ENCODE measurements at regions not wholly inside any gene's neighbourhood (a gene's known extent, or its start where the extent isn't known, plus 50 kb on each side); places are given as distances from the start of the nearest gene placed in this dataset.
"Not testable (repeated sequence)": the region's sequence is repeated elsewhere in the genome, so short reads cannot be mapped to it uniquely, and the experiment has no call there.

GRCh38 chr13:78540058-78540457 lies 63.3 kb downstream of the POU4F1 start:
- no peak for DNase-seq (ENCODE audit: low spot score)

- DNase-seq (ENCODE audit: low spot score): not testable (repeated sequence)
These were observed 77.3 kb downstream of the POU4F1 start for GRCh38 chr13:78526044-78526443.

DNA sequence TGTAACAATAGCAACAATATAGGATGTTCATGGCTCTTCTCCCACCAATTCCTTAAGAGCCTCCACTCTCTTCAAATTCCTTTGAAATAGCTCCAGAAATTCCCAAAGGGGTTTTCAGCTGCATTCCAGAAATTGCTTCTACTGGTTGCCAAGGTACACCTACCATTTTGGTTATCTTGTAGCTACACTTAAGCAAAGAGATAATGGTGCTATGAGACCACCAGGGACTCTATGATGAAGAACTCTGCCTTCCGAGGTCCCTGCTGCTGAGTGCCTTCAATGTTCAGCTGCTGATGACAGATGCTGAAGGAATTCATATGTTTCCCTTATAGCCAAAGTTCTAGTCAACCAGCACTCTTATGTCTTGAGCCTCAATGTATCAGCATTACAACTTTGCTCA lies 78.4 kb downstream of the POU4F1 start:
- no peak for DNase-seq (ENCODE audit: low spot score)

DNA sequence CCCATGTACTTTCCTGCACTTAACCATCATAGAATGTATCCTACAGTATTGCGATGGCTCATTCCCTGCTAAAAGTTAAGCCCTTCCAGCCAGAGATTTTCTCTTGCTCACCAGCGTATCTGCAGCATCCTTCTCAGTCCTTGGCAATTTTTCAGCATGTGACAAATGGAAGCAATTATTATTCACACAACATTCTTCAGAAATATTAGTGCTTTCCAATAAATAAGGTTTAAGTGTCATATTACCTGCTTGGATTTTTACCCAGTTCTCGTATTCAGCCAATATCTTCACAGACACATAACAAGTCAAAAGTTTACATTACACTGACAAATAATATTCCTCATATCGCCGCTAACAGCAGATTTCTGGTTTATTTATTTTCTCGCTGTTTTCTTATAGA lies 82.3 kb downstream of the POU4F1 start:
- DNase-seq (ENCODE audit: low spot score): no peak

DNA sequence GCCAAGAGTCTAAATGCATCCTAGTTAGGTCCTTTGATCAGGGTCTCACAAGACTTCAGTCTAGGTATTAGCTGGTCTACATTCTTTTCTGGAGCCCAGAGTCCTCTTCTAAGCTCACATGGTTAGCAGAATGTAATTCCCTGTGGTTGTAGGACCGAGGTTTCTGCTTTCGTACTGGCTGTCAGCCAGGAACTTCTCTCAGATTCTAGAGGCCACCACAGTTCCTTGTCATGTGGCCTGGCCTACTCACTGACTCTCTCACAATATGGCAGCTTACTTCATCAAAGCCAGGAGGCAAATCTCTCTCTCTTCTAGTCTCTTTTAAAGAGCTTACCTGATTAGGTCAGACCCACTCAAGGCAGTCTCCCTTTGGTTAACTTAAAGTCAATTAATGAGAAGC lies 82.9 kb downstream of the POU4F1 start:
- DNase-seq (ENCODE audit: low spot score): no peak

GRCh38 chr13:78518482-78518881 lies 84.9 kb downstream of the POU4F1 start:
- not testable (repeated sequence) for DNase-seq (ENCODE audit: low spot score)

- no peak for DNase-seq (ENCODE audit: low spot score)
These were observed 103.5 kb downstream of the POU4F1 start for GRCh38 chr13:78499802-78500201.

GRCh38 chr13:78497702-78498355 lies 105.5 kb downstream of the POU4F1 start:
- no peak for DNase-seq (ENCODE audit: low spot score)

- no peak for DNase-seq (ENCODE audit: low spot score)
These were observed 111.4 kb downstream of the POU4F1 start for GRCh38 chr13:78491978-78492377.

DNA sequence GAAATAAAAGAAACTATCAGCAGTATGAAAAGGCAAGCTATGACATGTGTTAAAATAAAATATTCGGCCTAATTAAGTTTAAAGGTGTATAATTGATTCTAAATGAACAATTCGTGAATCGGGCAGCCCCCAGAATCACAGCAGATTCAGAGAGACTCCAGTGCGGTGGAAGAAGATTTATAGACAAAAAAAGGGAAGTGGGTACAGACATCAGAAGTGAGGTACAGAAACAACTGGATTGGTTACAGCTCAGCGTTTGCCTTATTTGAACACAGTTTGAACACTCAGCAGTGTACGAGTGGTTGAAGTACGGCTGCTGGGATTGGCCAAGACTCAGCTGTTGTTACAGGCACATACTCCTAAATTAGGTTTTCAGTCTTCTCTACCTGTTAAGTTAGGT lies 113.1 kb downstream of the POU4F1 start:
- DNase-seq (ENCODE audit: low spot score): not testable (repeated sequence)

DNA sequence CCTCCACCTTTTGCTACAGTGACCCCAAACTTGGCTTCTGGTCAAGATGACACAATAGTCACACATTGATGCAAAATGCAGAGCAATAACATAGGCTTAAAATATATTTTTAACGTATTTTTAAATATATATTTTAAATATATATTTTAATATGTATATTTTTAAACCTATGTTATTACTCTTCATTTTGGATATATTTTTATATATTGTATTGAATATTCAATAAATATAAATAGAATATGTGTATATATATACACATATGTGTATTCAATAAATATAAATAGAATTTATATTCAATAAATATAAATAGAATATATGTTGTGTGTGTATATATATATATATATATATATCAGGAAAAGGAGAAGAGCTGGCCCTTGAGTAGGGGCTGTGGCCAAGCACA lies 115.6 kb downstream of the POU4F1 start:
- no peak for DNase-seq (ENCODE audit: low spot score)

DNA sequence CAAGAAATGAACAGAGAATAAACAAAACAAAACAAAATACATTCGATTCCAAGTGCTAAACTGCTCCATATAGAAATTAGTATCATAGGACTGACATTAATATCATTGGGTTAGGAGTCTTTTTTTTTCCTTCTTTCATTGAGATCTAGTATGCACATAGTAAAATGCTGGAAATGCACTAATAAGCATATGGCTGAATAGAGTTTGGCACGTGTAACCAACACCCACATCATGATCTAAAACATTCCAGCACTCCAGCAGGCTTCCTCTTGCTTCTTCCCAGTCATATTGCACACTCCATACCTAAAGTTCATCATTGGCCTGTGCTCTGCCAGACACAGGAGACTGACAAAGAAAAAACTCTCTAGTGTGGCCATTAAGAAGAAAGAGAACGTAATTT lies 117.5 kb downstream of the POU4F1 start:
- DNase-seq (ENCODE audit: low spot score): no peak

DNA sequence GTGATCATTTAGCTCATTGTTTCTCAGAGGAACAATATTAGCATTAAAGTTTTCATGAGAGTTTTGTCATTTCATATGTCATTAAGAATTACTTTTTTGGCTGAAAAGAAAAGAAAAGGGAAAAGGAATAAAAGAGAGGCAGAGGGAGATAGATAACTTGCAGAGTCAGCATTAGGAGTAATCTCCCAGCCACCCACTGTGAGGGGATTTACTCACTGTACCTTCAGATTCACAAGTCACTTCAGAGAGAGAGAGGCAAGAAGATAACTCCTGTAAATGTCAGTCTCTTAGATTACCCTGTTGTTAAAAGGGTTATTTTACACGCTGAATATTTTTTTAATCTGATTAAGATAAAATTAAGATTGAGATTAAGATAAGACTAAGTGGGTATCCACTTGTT lies 125.2 kb downstream of the POU4F1 start:
- no peak for DNase-seq (ENCODE audit: low spot score)

DNA sequence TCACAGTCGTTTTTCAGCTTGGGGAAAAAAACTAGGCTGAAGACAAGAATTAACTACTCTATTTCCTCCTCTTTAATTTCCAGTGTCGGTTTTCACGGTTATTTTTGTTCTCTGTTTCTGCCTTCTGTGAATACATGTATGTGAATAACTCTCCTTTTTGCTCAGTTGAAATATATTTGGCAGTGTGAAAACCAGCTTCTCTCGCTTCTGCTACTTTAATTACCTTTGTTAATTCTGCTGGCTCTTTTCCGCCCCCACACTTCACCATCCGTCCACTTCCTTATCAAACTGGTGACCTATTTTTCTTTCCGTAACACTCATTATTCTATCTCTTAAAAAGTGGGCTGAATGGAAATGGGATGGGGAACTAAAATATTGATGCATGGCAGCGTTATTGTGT lies 126.4 kb downstream of the POU4F1 start:
- no peak for DNase-seq (ENCODE audit: low spot score)

DNA sequence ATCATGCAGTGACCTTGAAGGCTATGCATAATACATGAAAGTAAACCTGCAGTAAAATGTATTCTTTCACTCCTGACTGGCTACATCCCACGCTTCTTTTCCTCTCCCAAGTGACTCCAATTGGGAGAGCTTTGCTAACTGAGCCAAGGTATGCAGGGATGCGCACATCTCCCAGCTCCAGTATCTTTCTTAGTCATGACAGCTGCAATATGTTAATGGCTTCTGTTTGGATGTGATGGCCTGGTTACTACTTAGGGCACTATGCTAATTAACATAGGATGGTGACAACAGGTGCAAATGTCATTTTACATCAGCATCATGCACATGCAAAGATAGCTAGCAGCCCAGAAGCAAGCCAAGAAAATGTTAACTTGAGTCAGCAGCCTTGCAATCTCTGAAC lies 134.7 kb downstream of the POU4F1 start:
- DNase-seq (ENCODE audit: low spot score): no peak

GRCh38 chr13:78465250-78465649 lies 138.1 kb downstream of the POU4F1 start:
- no peak for DNase-seq (ENCODE audit: low spot score)

- DNase-seq (ENCODE audit: low spot score): no peak
These were observed 143.2 kb downstream of the POU4F1 start for GRCh38 chr13:78460176-78460575.

DNA sequence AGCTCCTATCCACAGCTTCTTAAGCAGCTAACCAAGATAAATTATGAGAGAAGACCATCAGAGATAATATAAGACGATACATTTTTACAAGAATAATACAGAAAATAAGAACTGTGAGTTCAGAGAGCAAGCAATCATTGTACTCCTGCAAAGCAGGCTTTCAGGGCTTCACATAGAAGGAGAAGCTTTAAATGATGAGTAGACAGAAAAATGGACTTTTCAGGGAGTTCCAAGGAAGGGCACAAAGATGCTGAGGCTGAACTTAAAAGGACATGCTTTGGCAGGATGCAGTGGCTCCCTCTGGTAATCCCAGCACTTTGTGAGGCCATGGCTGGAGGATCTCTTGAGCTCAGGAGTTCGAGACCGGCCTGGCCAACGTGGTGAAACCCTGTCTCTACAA lies 159.5 kb downstream of the POU4F1 start:
- DNase-seq (ENCODE audit: low spot score): no peak

- no peak for DNase-seq (ENCODE audit: low spot score)
These were observed 165.6 kb downstream of the POU4F1 start for GRCh38 chr13:78437781-78438180.

GRCh38 chr13:78436311-78436710 lies 167.0 kb downstream of the POU4F1 start:
- DNase-seq (ENCODE audit: low spot score): no peak

DNA sequence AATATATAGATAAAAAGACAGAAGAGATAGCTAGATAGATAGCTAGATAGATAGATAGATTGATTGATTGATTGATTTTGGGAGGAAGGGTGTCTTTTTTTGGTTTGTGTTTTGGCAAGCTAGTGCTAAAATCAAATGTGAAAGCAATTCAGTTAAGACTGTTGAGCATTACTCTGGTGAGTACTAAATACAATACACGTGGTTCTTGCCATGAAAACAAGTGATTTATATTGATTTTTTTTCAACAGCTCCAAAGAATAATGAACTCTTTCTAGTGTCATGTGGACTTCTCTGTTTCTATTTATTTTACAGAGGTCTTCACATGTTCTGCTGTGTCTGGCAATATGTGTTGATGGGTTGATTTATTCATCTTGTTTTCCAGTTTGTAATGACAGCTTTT lies 172.0 kb downstream of the POU4F1 start:
- DNase-seq (ENCODE audit: low spot score): no peak

DNA sequence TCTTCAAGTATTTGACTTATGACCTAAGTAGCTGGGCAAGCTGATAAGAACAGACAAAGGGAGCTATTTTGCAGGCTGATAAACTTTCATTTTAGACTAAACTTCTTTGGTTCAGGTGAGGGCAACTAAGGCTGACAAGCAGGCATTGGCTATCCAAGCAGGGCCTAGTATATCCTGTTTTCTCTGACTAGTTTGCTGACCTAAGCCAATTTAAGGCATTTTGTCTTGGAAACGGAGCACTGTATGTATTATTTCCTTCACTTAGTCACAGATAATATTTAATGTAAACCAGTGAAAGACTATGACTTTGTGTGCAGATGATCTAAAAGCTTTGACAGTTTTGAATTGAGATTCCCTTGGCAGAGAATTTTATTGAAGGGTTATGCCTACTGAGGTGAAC lies 172.5 kb downstream of the POU4F1 start:
- no peak for DNase-seq (ENCODE audit: low spot score)

- DNase-seq (ENCODE audit: low spot score): no peak
These were observed 173.1 kb downstream of the POU4F1 start for GRCh38 chr13:78430166-78430791.

- DNase-seq (ENCODE audit: low spot score): no peak
These were observed 174.7 kb downstream of the POU4F1 start for GRCh38 chr13:78428646-78429045.

All from COLO829 (cell line).